Kidney epithelial cell (primary cell): ENCODE measurements at regions not wholly inside any gene's neighbourhood (a gene's known extent, or its start where the extent isn't known, plus 50 kb on each side); places are given as distances from the start of the nearest gene placed in this dataset.

Experiments
- DNase-seq: peaks from one replicate; pipeline ENCODE4 v3.0.0-alpha.2; 2010; ENCODE audit warnings: low read depth
- H3K27me3 ChIP-seq: 2 replicates; pipeline ENCODE4 v1.6.0; 2011; ENCODE audit warnings: low read length; ENCODE audit not compliant: control insufficient read depth, insufficient read depth
- H3K36me3 ChIP-seq: 2 replicates; pipeline ENCODE4 v1.5.1; 2011; ENCODE audit warnings: low read length; ENCODE audit not compliant: control insufficient read depth, insufficient read depth
- H3K4me3 ChIP-seq: 2 replicates; pipeline ENCODE4 v1.5.1; 2011; ENCODE audit warnings: low read depth, mild to moderate bottlenecking, control low read depth, low read length
- CTCF ChIP-seq: IDR thresholded peaks from 2 replicates; pipeline ENCODE4 v1.5.1; 2011; ENCODE audit warnings: mild to moderate bottlenecking, moderate library complexity, low read length, control low read depth, inconsistent platforms; ENCODE audit not compliant: insufficient read depth, poor library complexity, severe bottlenecking

GRCh38 chrX:138939038-138939437, 227.5 kb upstream of the FGF13 start:
- Histone ChIP-seq H3K36me3 (no peaks in the 10 kb centered on the region), H3K4me3 (no peak overlapping the region), H3K27me3 (no peaks in the 10 kb centered on the region)
- TF ChIP-seq CTCF: no peak
- DNase-seq: no peak

GRCh38 chrX:138938003-138938402, 226.5 kb upstream of the FGF13 start:
- Histone ChIP-seq H3K36me3 (no peaks in the 10 kb centered on the region), H3K27me3 (no peaks in the 10 kb centered on the region), H3K4me3 (no peak overlapping the region)
- DNase-seq: no peak
- TF ChIP-seq CTCF: no peak

- no peaks in the 10 kb centered on the region for H3K27me3 ChIP-seq
- TF ChIP-seq CTCF: no peak
- H3K4me3 ChIP-seq: no peak overlapping the region
- no peak for DNase-seq
- no peaks in the 10 kb centered on the region for H3K36me3 ChIP-seq
Observed at GRCh38 chrX:138931212-138931611, 219.7 kb upstream of the FGF13 start.

GRCh38 chrX:138930583-138930945, 219.0 kb upstream of the FGF13 start:
- no peaks in the 10 kb centered on the region for H3K27me3 ChIP-seq
- DNase-seq: no peak
- no peaks in the 10 kb centered on the region for H3K36me3 ChIP-seq
- no peak for TF ChIP-seq CTCF
- H3K4me3 ChIP-seq: no peak overlapping the region

GRCh38 chrX:138929926-138930582, 218.5 kb upstream of the FGF13 start:
- Histone ChIP-seq H3K4me3 (no peak overlapping the region), H3K27me3 (no peaks in the 10 kb centered on the region), H3K36me3 (no peaks in the 10 kb centered on the region)
- no peak for TF ChIP-seq CTCF
- DNase-seq: no peak
